HG02870 (cell line): ENCODE measurements at regions not wholly inside any gene's neighbourhood (a gene's known extent, or its start where the extent isn't known, plus 50 kb on each side); places are given as distances from the start of the nearest gene placed in this dataset.

Experiments used
- ATAC-seq: cut with Tn5 transposase; IDR thresholded peaks from one replicate; pipeline ENCODE4 v1.9.1; 2021; ENCODE audit warnings: mild to moderate bottlenecking, moderate library complexity; ENCODE audit not compliant: unreplicated experiment

DNA sequence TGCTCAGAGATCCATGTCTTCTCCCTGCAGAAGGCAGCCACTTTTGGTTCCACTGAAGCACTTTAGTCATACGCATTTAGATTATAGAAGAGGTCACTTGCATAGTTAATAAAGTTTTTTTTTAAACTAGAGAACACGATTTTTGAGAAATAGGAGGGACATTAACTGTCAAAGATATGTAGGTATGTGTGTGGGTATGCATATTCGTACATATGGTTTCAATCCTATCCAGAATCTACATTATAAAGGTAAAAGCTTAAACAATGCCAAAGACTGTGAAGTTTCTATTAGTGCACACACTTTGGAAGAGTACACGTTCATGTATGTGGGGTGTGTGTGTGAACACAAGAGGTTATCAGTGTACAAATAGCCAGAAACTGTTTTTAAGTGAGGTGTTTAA is 103.2 kb downstream of the BTBD3 start:
- no peak for ATAC-seq

DNA sequence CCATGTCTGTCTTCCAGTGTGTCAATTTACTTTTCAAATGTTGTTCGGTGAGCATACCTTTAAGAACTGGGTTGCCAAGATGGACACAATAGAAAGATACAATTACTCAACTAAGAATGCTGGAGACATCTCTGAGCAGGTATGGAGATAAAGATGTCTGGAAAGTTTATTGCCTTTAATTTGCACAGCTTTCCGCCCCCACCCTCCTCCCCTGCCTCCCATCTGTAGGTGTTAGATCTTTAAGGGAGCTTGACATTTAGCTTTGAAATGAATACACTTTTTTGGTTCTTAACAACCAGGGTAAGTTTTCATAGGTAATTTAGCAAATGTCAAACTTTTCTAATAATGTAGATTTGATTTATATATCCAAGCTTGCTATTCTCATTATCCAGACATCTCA is 104.4 kb downstream of the BTBD3 start:
- no peak for ATAC-seq

DNA sequence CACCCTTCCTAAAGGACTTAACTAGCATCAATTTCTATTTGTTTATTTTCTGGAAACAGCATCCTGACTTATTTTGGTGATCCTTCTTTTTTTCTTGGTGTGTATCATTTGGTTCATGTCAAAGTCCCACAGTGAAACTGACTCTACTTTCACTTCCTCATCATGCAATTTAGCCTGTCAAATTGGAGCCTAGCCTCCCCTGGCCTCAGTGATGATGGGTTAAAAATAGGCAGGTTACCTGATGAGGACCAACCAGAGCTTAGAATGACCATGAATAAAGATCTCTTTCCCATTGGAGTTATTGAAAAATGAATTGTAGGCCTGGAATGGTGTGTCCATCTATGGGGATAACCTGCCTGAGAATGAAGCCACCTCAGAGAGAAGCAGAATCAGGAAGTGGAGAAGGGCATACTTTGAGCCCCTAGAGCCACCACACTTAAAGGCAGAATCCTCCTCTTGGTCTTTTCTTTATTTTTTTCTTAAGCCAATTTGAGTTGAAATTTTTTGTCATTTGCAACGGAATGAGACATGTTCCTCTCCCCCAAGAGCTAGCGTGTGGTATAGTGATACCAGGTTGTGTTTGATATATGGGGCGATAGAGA is 105.6 kb downstream of the BTBD3 start:
- ATAC-seq = peak; percentile 65

DNA sequence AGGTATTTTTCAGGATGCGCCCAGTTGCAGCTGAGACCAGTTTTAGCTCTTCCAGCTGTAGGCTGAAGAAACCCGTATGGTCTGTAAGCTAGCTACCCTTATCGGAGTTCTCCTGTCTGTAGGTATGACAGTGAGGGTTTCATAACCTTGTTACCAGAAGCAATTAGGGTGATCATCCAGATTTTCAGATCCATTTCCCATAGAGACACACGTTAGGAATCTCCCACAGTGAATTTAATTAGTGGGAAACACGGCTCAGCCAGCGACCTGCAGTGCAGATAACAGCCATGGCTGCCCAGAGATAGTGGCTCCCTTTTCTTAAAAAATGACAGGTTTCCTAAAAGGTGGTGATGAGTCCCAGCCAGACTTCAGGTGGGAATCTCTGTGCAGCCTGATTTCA is 111.1 kb downstream of the BTBD3 start:
- ATAC-seq = no peak

DNA sequence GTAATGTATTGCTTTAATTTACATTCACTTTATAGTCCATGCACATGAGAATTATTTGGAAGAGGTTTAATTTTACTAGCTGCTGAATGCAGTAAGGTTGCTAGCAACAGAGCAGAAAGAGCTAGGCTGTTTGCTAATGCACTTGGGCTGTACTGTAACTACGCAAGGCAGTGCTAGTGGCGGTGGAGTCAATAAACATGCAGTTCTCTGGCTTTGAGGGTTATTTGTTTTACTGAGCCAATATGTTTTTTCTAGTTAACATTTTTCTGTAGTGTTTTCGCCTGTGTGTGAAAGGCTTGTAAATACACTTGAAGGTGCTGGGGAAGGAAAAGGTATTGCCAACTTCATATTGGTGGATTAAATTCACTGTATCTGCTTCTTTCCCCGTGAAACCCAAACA is 112.8 kb downstream of the BTBD3 start:
- ATAC-seq = no peak

DNA sequence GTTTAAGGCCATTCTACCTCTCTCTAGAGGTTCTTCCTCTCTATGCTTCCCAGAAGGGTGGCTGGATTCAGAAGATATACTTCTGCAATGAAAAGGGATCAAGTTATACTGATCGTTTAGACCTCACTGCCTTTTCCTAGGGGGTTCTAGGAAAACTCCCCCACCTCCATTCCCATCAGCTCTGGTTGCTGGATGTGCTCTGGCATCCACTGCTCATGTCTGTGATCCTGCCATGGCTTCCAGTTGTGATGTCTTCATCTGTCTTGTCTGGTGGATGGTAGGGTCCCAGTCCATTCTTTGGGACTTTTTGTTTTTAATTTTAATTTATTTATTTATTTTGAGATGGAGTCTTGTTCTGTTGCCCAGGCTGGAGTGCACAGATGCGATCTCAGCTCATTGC is 118.4 kb downstream of the BTBD3 start:
- no peak for ATAC-seq

DNA sequence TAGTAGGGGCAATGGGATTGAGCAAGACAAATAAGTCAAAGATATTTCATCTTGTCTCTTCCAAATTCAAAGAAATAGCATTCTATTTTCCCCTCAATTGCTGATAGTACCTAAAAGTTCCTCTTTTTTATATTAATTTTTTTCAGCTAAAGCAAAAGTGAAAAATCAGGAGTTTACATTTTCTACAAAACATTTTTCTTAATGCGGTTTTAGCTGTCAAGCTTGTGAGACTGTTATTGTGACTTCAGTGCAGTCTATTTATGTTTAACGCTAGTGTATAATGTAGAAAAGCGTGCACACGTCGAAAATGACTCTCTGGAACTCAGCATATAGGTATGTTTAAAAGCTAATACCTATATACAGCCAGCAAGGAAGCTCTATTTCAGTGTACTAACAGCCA is 119.8 kb downstream of the BTBD3 start:
- no peak for ATAC-seq

DNA sequence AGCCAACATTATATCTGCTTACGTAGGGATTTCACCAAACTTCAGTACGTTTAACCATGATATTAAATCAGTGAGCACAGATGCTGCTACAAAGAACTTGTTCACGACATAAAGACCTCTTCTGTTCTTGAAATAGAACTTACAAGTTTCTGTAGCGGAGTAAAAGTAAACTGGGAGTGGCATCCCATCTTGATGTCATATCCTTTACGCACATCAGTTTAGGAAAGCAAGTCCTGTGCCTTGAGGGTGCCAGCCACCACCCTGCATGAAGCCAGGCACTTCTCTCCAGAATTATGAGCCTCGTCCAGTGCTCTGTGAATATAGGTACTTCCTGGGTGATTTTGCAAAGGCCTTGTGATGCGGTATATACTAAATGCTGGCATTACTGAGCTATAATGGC is 122.6 kb downstream of the BTBD3 start:
- no peak for ATAC-seq

DNA sequence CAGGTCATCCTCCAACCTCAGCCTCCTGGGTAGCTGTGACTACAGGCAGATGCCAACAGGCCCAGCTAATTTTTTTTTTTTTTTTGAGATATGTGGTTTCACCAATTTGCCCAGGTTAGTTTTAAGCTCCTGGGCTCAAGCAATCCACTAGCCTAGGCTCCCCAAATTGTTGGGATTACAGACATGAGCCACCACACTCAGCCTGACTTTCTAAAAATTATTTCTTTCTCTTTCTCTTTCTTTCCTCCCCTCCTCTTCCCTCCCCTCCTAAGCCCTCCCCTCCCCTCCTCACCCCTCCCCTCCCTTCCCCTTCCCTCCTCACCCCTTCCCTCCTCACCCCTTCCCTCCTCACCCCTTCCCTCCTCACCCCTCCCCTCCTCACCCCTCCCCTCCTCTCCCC is 127.3 kb downstream of the BTBD3 start:
- no peak for ATAC-seq

DNA sequence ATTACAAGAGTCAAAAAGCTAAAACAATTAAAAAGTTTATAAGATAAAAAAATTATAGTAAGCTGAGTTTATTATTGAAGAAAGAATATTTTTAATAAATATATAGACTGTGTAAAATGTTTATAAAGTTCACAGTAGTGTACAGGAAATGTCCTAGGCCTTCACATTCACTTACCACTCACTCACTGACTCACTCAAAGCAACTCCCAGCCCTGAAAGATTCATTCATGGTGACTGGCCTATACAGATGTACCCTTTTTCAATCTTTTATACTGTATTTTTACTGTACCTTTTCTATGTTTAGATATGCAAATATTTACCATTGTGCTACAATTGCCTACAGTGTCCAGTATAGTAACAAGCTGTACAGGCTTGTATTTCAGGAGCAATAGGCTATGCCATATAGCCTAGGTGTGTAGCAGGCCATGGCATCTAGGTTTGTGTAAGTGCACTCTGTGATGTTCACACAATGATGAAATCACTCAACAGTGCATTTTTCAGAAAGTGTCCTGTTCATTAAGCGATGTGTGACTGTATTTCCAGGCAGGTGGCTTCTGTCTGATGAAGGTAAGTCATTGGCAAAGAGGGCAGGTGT is 130.2 kb downstream of the BTBD3 start:
- no peak for ATAC-seq

DNA sequence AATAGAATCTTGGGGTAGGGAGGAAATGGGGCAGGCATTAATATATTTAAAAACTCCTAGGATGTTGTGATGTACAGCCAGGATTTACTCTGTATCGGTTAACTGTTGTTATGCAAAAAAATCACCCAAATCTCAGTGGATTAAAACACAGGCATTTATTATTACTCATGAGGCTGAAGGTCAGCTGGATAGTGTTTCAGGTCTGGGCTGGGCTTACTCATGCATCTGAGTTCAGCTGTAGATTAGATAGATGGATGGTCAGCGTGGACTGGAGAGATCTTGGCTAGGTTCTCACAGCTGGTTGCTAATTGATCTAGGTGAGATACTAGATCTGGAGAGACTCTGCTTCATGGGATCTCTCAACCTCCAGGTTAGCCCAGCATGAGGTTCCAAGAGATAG is 131.4 kb downstream of the BTBD3 start:
- ATAC-seq = no peak

DNA sequence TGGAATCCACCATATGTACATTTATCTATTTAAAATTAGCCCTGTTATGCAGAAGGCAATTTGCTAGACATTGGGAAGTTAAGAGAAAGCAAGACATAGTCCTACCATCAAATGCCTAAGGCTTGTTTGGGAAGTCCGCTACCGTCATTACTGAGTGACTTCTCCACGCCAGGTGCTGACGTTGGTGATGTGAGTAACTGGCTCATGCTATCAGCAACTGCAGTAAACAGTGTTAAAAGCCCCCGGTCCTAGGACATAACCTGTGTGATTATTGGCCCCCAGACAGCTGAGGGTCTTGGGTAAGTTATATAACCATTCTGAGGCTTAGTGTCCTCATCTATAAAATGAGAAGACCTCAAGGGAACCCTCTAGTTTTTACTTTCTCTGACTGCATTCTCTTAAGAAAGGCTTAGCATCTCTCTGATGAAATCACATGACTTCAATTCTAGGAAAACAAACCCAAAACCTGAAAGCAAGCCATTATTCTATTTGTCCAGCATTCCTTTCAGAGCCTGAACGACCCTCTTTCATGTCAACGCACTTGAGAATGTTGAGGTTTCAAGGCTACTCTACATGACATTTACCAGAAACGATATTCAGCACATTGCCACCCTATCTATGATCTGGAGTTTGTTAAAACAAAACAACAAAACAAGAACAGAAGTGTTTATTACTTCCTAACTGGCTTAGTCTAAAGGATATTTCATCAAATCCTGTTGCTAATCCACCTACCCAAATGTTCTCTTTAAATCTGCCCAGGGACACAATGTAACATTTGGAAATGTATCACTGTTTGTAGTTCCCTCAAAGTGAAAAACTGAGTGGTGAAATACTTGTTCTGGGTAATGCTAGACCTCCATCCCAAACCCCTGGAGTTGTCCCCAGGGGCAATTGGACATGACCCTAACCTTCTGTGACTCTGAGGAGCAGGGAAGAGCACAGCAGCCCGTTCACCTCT is 133.8 kb downstream of the BTBD3 start:
- ATAC-seq = no peak

DNA sequence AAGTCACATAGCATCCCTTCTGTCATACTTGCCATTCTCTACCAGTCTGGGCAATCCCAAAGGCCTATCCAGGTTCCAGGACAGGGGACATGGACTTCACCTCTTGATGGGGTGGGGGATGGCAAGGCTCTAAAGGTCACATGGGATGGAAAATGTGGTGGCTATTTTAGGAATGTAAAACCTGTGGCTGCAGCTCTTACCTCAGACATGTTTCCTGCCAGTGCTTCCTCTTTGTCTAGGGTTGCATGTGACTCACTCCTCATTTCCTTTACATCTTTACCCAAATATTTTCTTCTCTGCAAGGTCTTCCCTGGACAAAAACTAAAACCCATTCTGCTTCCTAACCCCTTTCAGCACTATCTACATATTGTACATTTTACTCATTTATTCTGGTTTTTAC is 135.7 kb downstream of the BTBD3 start:
- no peak for ATAC-seq

DNA sequence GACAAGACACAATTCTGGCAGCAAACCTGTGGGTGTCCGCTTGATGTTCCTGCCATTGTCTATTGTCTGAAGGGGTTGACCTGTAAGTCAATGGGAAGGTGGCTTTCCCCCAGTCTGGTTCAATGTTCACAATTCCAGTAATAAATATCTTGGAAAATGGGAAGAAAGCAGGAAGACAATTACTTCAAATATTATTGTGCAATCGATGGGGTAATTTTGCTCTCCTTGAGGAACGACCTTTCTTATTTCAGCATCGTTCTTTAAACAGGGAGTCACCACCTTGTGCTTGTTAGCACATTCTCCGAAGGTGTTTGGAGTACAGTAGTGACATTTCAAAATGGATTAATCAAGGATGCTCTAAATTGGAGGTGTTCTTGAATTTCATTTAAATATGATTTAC is 136.9 kb downstream of the BTBD3 start:
- no peak for ATAC-seq

DNA sequence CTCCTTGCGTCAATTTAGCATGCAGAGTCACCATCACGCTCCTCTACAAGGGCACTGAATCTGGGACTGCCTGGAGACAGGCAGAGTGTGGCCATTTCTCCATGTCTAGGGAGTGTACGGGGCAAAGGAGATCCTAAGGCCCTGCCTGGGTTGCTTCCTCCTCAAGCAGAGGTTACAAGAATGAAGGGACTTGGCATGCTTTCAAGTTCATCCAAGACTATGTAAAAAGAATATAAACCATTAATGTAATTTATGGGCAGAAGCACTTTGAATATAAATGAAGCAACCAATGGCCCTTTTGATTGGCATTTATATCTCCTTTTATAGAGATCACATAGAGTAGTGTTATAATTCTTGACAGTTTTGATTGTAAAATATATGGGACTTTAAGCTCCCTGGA is 137.5 kb downstream of the BTBD3 start:
- no peak for ATAC-seq

DNA sequence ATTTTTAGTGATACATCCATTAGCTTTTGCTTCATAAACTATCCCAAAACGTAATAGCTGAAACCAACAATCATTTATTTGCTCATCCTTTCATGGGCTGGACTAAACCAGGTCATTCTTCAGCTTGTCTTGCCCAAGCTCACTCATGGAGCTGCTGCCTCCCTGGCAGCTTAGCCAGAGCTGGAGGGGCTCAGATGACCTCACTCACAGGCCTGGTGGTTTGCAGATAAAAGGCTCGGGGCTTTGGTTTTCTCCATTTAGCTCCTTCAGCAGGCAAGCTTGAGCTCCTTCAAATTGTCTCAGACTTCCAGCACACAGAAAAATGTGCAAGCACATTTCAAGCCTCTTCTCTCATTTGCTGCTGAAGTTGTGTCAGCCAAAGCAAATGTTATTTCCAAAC is 139.1 kb downstream of the BTBD3 start:
- ATAC-seq = no peak

DNA sequence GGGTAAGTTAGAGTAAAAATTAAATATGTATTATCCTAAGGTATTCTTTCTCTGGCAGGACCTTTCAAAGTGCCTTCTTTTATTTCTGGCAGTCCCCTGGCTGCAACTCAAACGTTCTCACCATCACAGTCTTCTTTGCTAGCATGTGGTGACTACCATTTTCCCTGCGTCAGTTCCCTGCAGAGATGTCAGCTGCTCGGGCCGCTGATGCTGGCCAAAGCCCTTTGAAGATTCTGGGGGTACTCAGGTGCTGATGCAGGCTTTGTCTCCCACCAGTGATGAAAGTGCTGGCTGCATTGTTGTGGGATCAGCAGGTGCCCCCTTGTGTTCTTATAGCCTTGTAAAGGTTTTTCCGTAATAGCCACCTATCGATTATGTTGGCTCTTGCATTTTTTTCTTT is 140.1 kb downstream of the BTBD3 start:
- no peak for ATAC-seq

DNA sequence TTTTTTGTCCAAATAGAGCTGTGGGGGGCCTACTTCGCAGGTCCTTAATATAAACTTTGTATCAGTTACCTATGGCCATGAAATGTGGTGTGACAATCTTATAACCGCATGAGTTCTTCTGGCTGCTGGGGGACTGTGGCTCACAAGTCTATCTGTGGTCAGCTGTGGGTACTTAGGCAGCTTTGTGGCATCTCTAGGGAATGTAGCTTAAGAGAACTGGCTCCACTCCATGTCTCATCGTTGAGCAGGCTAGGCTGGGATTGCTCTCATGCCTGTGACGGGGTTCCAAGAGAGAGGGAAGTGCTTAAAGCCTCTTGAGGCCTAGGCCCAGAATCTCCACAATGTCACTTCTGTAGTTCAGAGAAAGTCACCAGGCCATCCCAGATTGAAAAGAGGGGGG is 140.5 kb downstream of the BTBD3 start:
- no peak for ATAC-seq

DNA sequence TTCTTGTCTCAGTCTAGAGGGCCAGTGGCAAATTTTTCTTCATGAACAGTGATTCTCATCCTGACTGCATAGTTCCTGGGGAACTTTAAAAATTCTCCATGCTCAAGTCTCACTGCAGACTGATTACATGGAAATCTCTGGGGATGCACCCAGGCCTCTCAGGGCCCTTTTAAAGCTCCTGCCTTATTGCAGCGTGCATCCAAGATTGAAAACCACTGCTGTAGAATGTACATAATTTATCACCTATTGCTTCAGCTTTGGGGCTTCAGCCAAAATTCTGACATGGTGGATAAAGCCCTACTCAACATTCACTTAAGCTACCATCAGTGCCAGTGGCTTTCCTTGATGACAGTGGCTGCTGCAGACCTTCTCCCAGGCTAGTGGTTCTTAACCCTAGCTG is 143.8 kb downstream of the BTBD3 start:
- ATAC-seq = no peak

DNA sequence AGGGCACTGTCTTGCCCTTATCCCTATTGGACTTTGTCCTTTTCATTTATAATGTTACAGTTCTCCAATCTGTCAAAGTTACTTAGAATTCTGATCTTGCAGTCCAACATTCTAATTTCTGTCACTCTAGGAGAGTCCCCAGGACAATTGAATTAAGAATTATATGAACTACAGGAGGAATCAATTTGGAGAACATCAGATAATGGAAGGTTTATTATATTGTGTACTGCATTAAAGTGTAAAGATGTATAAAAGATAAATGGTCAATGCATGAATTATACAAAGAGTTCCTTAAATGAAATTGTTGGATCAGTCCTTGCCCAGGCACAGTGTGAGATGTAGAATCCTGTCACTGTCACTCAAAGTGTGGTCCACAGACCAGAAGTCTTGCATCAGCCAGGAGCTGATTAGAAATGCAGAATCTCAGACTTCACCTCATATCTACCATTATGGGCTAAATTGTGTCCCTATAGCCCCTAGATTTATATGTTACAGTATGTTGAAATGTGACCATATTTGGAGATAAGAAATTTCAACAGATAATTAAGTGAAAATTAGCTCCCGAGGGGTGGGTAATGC is 145.5 kb downstream of the BTBD3 start:
- ATAC-seq = no peak

DNA sequence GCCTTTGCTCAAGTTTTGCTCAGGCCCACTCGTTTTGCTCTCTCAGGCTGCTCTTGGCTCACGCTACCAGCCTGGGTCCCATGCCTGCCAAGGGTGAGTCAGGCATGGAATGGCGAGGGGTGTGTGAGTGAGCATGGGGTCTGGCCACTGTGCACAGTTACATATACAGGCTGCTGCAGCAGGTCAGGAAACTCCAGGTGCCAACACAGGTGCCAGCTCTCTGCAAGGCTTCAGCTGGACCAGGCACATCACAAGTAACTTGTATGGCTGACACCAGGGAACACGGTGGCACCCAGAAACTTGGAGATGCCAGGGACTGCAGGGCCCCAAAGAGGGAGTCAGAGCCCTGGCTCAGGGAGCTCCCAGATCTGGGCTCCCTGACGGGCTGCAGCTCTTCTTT is 146.8 kb downstream of the BTBD3 start:
- no peak for ATAC-seq

DNA sequence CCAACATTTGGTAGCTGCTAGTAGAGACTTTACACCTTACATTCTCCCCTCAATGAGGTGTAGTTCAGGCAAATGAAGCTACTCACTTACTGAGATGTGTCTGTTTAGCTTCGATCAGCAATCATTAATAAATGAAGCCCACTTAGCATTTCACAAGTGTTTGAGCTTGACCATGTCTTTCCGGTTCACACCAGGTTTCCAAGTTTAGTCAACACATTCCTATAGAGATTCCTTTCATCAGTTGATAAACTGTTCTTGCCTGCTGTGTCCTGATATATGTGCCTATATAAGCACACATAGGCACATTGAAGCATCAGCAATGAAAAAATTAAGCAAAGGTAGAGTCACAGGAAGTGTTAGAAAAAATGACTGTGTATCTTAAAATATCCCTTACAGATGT is 150.0 kb downstream of the BTBD3 start:
- no peak for ATAC-seq
